ENCODE measurements at regions not wholly inside any gene's neighbourhood (a gene's known extent, or its start where the extent isn't known, plus 50 kb on each side); places are given as distances from the start of the nearest gene placed in this dataset.

- TF ChIP-seq POLR2AphosphoS5 (IDR thresholded peaks at IDR 0.05; ENCODE audit: low read depth), result no peak
- no peak for TF ChIP-seq CTCF (conservative IDR thresholded peaks at IDR 0.05; ENCODE audit: low read depth in 2 of 2)
- no peak for TF ChIP-seq EZH2 (IDR thresholded peaks at IDR 0.05; ENCODE audit: low read depth, unreplicated experiment)
- TF ChIP-seq EZH2phosphoT487 (IDR thresholded peaks at IDR 0.05; ENCODE audit: unreplicated experiment), result no peak
- TF ChIP-seq REST (IDR thresholded peaks at IDR 0.05; ENCODE audit: unreplicated experiment), result no peak
- TF ChIP-seq STAT1 (IDR thresholded peaks at IDR 0.05; ENCODE audit: unreplicated experiment), result no peak
- TF ChIP-seq CREB1 (CRISPR knock-in tag; IDR thresholded peaks at IDR 0.05; ENCODE audit: low read depth), result no peak
- no peak for TF ChIP-seq ETS1 (IDR thresholded peaks at IDR 0.05)
- TF ChIP-seq NANOG (IDR thresholded peaks at IDR 0.05; ENCODE audit: borderline replicate concordance), result no peak
- no peak for TF ChIP-seq ZNF331 (CRISPR knock-in tag; IDR thresholded peaks at IDR 0.05; ENCODE audit: low read depth)
- no peak for TF ChIP-seq ZNF462 (CRISPR knock-in tag; IDR thresholded peaks at IDR 0.05)
- no peak for TF ChIP-seq JUNB (IDR thresholded peaks at IDR 0.05; ENCODE audit: unreplicated experiment)
- TF ChIP-seq ZNF114 (CRISPR knock-in tag; IDR thresholded peaks at IDR 0.05), result no peak
These were observed 997.9 kb upstream of the FLRT2 start for GRCh38 chr14:84532016-84532415.

All from GM23338 (cell line).